ENCODE measurements at regions not wholly inside any gene's neighbourhood (a gene's known extent, or its start where the extent isn't known, plus 50 kb on each side); places are given as distances from the start of the nearest gene placed in this dataset.

- Histone ChIP-seq H3K4me3 (ENCODE audit: insufficient read depth, low read length, poor library complexity, severe bottlenecking) (no peak overlapping the region), H2AFZ (ENCODE audit: low read depth, low read length, severe bottlenecking) (no peak overlapping the region), H3K27me3 (ENCODE audit: low read length) (no peaks in the 10 kb centered on the region), H4K20me1 (ENCODE audit: low read depth, low read length) (no peaks in the 10 kb centered on the region), H3K27ac (ENCODE audit: low read depth, low read length) (no peak overlapping the region), H3F3A (ENCODE audit: insufficient read depth) (no peaks in the 10 kb centered on the region), H3K9me3 (ENCODE audit: insufficient read depth, low read length) (no peaks in the 10 kb centered on the region), H3K9me2 (replicated peaks; ENCODE audit: insufficient read depth, low read length) (no peaks in the 10 kb centered on the region), H3K4me2 (ENCODE audit: low read depth, low read length, poor library complexity, severe bottlenecking) (no peak overlapping the region), H3K79me2 (ENCODE audit: insufficient read depth, low read length) (no peaks in the 10 kb centered on the region), H3K9ac (ENCODE audit: low read length) (no peak overlapping the region), H3K36me3 (ENCODE audit: low read length) (no peaks in the 10 kb centered on the region)
- TF ChIP-seq CTCF (IDR thresholded peaks at IDR 0.05; ENCODE audit: insufficient read depth, low read length, poor library complexity, severe bottlenecking) (no peak), EZH2phosphoT487 (conservative IDR thresholded peaks at IDR 0.05; ENCODE audit: low read length) (no peak)
Measured at GRCh38 chr5:166058660-166059059, 2232.8 kb upstream of the WWC1 start.

GRCh38 chr5:166062094-166062493 lies 2229.4 kb upstream of the WWC1 start:
- H3K9ac ChIP-seq (ENCODE audit: low read length), result no peak overlapping the region
- no peaks in the 10 kb centered on the region for H3K9me3 ChIP-seq (ENCODE audit: insufficient read depth, low read length)
- no peaks in the 10 kb centered on the region for H3K36me3 ChIP-seq (ENCODE audit: low read length)
- TF ChIP-seq EZH2phosphoT487 (conservative IDR thresholded peaks at IDR 0.05; ENCODE audit: low read length) (no peak), CTCF (IDR thresholded peaks at IDR 0.05; ENCODE audit: insufficient read depth, low read length, poor library complexity, severe bottlenecking) (no peak)
- H4K20me1 ChIP-seq (ENCODE audit: low read depth, low read length), result no peaks in the 10 kb centered on the region
- peaks cover 4% of the 10 kb centered on the region; the same call in 1 of the 2 replicates for H3K9me2 ChIP-seq (replicated peaks; ENCODE audit: insufficient read depth, low read length)
- no peak overlapping the region for H2AFZ ChIP-seq (ENCODE audit: low read depth, low read length, severe bottlenecking)
- H3K79me2 ChIP-seq (ENCODE audit: insufficient read depth, low read length), result no peaks in the 10 kb centered on the region
- no peak overlapping the region for H3K4me3 ChIP-seq (ENCODE audit: insufficient read depth, low read length, poor library complexity, severe bottlenecking)
- H3K4me2 ChIP-seq (ENCODE audit: low read depth, low read length, poor library complexity, severe bottlenecking), result no peak overlapping the region
- H3K27ac ChIP-seq (ENCODE audit: low read depth, low read length), result no peak overlapping the region
- no peaks in the 10 kb centered on the region for H3K27me3 ChIP-seq (ENCODE audit: low read length)
- no peaks in the 10 kb centered on the region for H3F3A ChIP-seq (ENCODE audit: insufficient read depth)

GRCh38 chr5:166062719-166063118 lies 2228.7 kb upstream of the WWC1 start:
- Histone ChIP-seq H3K9me3 (ENCODE audit: insufficient read depth, low read length) (no peaks in the 10 kb centered on the region), H3K27ac (ENCODE audit: low read depth, low read length) (no peak overlapping the region), H3K9me2 (replicated peaks; ENCODE audit: insufficient read depth, low read length) (peaks cover 4% of the 10 kb centered on the region; the same call in 1 of the 2 replicates), H3K79me2 (ENCODE audit: insufficient read depth, low read length) (no peaks in the 10 kb centered on the region), H3K27me3 (ENCODE audit: low read length) (no peaks in the 10 kb centered on the region), H3K9ac (ENCODE audit: low read length) (no peak overlapping the region), H3K4me3 (ENCODE audit: insufficient read depth, low read length, poor library complexity, severe bottlenecking) (no peak overlapping the region), H3K4me2 (ENCODE audit: low read depth, low read length, poor library complexity, severe bottlenecking) (no peak overlapping the region), H3F3A (ENCODE audit: insufficient read depth) (no peaks in the 10 kb centered on the region), H3K36me3 (ENCODE audit: low read length) (no peaks in the 10 kb centered on the region), H2AFZ (ENCODE audit: low read depth, low read length, severe bottlenecking) (no peak overlapping the region), H4K20me1 (ENCODE audit: low read depth, low read length) (no peaks in the 10 kb centered on the region)
- TF ChIP-seq EZH2phosphoT487 (conservative IDR thresholded peaks at IDR 0.05; ENCODE audit: low read length), result no peak
- no peak for TF ChIP-seq CTCF (IDR thresholded peaks at IDR 0.05; ENCODE audit: insufficient read depth, low read length, poor library complexity, severe bottlenecking)

Data from SU-DHL-6 (cell line).